Bronchial epithelial cell (primary cell): ENCODE measurements at regions not wholly inside any gene's neighbourhood (a gene's known extent, or its start where the extent isn't known, plus 50 kb on each side); places are given as distances from the start of the nearest gene placed in this dataset.
"Not testable (repeated sequence)": the region's sequence is repeated elsewhere in the genome, so short reads cannot be mapped to it uniquely, and the experiment has no call there.

Experiments used
- DNase-seq: peaks from one replicate; pipeline ENCODE4 v3.0.0-alpha.2; 2010; ENCODE audit warnings: low read depth
- FAIRE-seq: peaks from 2 replicates; lab custom pipeline; 2011; peaks lifted over from hg19 to GRCh38; lab: Jason Lieb, UNC
- H3K27me3 ChIP-seq: 2 replicates; pipeline ENCODE4 v1.5.1; 2011; ENCODE audit warnings: low read length; ENCODE audit not compliant: control insufficient read depth, insufficient read depth
- H3K36me3 ChIP-seq: 2 replicates; pipeline ENCODE4 v1.5.1; 2011; ENCODE audit warnings: low read length; ENCODE audit not compliant: control insufficient read depth, insufficient read depth
- H3K4me3 ChIP-seq: 2 replicates; pipeline ENCODE4 v1.5.1; 2011; ENCODE audit warnings: mild to moderate bottlenecking, low read depth, low read length, control low read depth
- CTCF ChIP-seq: IDR thresholded peaks from 2 replicates; pipeline ENCODE4 v1.5.1; 2011; ENCODE audit warnings: mild to moderate bottlenecking, moderate library complexity, low read length, control low read depth, inconsistent platforms; ENCODE audit not compliant: insufficient read depth, severe bottlenecking

- H3K27me3 ChIP-seq = no peaks in the 10 kb centered on the region
- H3K36me3 ChIP-seq = no peaks in the 10 kb centered on the region
- TF ChIP-seq CTCF = no peak
- H3K4me3 ChIP-seq = no peak overlapping the region
- FAIRE-seq (no peak), DNase-seq (no peak)
Observed at GRCh38 chr20:56748476-56749377, 119.6 kb downstream of the TFAP2C start.

- Histone ChIP-seq H3K36me3 (no peaks in the 10 kb centered on the region), H3K27me3 (no peaks in the 10 kb centered on the region), H3K4me3 (no peak overlapping the region)
- no peak for FAIRE-seq
- TF ChIP-seq CTCF = no peak
- no peak for DNase-seq
Observed at GRCh38 chr20:56750430-56750829, 121.3 kb downstream of the TFAP2C start.

GRCh38 chr20:56752274-56752673 is 123.2 kb downstream of the TFAP2C start:
- Histone ChIP-seq H3K27me3 (no peaks in the 10 kb centered on the region), H3K4me3 (no peak overlapping the region), H3K36me3 (no peaks in the 10 kb centered on the region)
- DNase-seq (peak; percentile 54), FAIRE-seq (no peak)
- no peak for TF ChIP-seq CTCF

- H3K27me3 ChIP-seq = no peaks in the 10 kb centered on the region
- FAIRE-seq = no peak
Observed at GRCh38 chr20:56755201-56755600, 126.1 kb downstream of the TFAP2C start.

GRCh38 chr20:56756658-56757057 is 127.6 kb downstream of the TFAP2C start:
- DNase-seq, H3K36me3 ChIP-seq, FAIRE-seq, H3K27me3 ChIP-seq, H3K4me3 ChIP-seq: not testable (repeated sequence)

More at GRCh38 chr20:56755201-56755600, 126.1 kb downstream of the TFAP2C start:
- no peaks in the 10 kb centered on the region for H3K36me3 ChIP-seq
- no peak overlapping the region for H3K4me3 ChIP-seq
- no peak for DNase-seq
- no peak for TF ChIP-seq CTCF

GRCh38 chr20:56758706-56759105 is 129.6 kb downstream of the TFAP2C start:
- Histone ChIP-seq H3K27me3 (no peaks in the 10 kb centered on the region), H3K4me3 (no peak overlapping the region), H3K36me3 (no peaks in the 10 kb centered on the region)
- TF ChIP-seq CTCF = no peak
- no peak for DNase-seq
- FAIRE-seq = no peak
